HG03097 (cell line): ENCODE measurements at regions not wholly inside any gene's neighbourhood (a gene's known extent, or its start where the extent isn't known, plus 50 kb on each side); places are given as distances from the start of the nearest gene placed in this dataset.

ENCODE experiments used
- ATAC-seq: cut with Tn5 transposase; IDR thresholded peaks from one replicate; pipeline ENCODE4 v1.9.1; 2021; ENCODE audit not compliant: unreplicated experiment, low FRiP score

DNA sequence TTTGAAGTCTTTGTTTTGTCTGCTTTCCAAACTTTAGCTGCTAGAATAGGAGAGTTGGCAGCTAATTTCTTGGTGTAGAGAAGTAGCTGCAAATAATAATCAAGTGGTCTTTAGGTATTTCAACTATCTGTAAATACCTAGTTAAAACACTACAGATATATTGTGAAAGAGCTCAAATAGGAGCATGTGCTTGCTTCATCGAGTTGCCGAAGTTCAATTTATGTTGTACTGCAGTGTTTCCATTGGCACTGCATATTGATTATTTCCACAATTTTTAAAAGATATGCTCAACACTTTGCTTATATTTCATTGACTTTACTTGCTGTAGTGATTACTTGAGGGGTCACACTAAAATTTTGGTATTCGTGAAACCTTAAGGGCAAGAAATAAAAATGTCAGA is 131.6 kb upstream of the BMP4 start:
- no peak for ATAC-seq

DNA sequence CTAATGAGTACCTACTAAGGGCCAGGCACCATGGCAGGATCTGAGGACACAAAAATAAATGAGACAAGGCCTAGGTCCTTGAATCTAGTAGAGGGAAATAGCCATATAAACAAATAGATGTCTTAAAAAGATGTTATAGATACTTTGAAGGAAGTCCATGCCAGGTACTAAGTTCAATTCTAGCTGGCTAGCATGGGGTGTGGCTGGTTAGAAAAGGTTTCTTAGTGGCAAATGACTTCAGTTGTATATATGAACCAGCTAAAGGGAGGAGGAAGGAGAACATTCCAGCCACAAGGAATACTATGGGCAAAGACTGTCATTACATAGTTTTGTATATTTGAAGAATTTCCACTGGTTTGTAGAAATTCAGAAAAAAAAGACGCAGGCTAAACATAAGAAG is 133.6 kb upstream of the BMP4 start:
- no peak for ATAC-seq

DNA sequence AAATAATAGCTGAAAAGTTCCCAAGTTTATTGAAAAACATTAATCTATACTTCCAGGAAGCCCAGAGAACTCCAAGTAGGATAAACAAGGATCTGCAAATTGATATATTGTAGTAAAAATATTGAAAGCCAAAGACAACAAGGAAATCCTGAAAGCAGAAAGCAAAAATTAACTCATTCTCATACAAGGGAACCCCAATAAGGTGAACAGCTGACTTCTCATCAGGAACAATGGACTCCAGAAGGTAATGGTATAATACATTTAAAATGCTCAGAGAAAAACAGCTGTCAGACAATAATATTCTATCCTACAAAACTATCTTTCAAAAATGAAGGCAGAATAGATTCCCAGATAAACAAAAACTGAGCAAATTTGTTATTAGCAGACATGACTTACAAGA is 138.1 kb upstream of the BMP4 start:
- ATAC-seq: no peak

DNA sequence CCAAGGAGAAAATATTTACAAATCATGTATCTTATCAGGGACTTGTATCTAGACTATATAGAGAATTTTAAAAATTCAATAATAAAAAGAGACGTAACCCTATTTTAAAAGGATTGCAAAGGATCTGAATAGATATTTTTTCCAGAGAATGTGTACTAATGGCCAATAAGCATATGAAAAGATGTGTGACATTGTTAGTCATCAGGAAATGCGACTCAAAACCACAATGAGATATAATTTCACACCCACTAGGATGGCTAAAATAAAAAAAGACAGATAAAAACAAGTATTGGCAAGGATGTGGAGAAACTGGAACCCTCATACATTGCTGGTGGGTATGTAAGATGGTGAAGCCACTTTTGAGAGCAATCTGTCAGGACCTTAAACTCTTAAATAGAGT is 141.9 kb upstream of the BMP4 start:
- no peak for ATAC-seq

DNA sequence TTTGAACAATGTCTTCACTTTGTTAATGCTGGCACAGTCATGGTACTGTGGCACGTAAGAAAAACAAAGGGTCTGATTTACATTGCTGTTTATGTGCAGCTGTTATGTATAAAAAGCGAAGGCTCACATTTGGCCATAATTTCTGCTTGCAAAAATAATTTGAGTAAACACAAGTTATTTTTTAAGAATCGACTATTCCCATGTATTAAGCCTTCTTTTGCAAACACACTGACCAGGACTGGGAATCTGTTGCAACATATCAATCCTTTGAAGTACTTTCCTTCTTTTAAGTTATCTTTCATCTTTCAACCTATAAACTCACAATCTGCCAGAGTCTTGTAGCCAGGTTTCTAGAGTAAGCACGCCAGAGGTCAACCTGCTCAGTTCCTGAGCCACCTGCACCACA is 145.4 kb upstream of the BMP4 start:
- ATAC-seq: no peak

DNA sequence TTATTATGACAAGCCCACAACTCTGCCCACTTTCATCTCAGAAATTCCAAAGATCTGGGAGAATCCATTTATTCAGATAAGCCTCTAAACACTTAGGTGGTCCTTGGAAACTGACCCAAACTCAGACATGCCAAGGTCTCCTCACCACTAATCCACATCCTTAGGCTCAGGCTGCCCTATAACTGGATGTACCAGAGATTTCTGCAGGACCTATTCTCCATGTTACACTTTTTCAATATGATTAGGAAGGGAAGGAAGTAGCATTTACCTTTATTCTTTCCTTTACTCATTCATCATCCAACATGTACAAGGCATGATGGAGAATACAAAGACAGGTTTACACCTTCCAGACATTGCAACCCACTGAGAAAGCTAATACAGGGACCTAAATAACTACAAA is 145.9 kb upstream of the BMP4 start:
- ATAC-seq: no peak

DNA sequence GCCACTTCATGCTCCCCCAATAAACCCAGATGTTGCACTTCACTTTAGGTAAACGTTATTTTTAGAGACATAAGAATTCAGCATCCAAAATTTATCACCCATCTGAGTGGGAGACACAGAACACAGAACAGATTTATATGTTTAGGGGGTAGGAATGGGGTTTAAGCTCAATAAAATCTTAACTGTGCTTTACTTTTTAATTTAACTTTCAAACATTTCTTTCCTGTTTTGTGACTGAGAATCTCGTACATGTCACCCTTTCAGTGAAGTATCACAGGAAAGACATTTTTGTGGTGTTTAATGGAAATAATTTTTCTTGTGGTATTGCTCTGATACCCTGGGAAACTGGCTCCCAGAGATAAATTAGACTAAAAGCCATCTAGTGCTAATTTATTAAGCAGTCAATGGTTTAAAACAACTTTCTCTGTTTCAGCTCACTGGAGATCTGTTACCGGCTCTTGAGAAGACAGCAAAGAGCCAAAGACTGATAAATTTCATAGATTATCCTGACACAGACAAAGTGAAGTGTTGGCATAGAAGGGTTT is 148.0 kb upstream of the BMP4 start:
- no peak for ATAC-seq

DNA sequence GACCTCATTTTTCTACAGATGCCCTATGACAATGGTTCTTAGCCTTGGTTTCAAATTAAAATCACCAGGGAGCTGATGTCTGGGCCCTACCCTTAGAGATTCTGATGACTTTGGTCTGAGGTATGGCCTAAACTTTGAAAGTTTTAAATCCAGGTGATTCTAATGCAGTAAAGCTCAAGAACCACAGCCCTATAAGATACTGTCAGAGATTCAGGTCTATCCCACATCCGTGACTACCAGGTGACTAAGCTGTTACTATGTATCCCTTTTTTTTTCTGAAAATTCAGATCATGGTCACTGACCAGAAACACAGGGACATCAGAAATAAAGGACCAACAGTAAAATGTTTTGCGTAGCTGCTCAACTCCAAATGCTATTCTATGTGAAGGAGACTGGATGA is 148.8 kb upstream of the BMP4 start:
- no peak for ATAC-seq

DNA sequence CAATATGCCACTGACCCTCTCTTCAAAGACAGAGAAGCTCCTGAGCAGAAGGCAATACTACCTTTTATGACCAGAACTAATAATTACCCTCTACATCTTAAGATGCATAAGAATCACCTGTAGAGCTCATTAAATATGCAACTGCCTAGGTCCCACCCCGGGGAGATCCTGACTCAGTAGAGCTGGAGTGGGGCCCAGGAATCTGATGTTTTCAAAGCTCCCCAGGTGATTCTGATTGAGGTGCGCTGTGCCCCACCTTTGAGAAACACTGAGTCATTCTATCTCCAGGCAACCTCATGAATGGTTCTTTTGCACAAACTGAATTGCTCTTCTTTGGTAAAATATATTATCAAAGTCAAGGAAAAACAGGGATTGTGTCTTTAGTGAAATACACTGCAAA is 149.3 kb upstream of the BMP4 start:
- ATAC-seq: no peak

DNA sequence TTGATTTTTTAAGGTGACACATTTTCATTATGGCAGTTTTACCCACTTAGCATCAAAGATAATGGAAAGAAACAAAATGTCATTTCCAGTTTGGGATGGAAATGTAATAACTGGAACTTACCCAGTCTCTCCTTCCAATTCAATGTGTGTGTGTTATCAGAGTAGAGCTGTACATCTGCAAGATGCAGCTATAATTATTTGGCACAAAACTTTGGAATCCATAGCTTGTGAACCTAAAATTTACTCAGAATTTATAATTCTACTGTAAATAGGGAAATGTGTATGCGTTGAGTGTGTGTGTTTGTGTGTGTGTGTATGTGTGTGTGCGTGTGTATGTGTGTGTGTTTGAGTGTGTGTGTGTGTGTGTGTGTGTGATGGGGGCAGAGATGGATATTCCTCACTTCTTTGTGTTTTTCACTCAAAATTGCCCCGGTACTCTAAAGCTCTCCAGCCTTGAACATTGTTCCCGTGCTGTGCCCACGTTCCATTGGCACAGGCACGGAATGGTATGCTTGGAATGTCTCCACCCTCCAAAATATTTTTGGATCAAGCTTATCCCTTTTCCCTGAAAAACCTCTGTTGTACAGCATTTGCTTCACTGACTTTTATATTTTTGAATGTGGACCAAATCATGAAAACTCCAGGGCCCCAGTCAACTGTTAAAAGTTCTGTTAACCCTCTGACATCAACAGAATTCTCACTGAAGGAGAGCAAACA is 150.2 kb upstream of the BMP4 start:
- ATAC-seq: no peak

DNA sequence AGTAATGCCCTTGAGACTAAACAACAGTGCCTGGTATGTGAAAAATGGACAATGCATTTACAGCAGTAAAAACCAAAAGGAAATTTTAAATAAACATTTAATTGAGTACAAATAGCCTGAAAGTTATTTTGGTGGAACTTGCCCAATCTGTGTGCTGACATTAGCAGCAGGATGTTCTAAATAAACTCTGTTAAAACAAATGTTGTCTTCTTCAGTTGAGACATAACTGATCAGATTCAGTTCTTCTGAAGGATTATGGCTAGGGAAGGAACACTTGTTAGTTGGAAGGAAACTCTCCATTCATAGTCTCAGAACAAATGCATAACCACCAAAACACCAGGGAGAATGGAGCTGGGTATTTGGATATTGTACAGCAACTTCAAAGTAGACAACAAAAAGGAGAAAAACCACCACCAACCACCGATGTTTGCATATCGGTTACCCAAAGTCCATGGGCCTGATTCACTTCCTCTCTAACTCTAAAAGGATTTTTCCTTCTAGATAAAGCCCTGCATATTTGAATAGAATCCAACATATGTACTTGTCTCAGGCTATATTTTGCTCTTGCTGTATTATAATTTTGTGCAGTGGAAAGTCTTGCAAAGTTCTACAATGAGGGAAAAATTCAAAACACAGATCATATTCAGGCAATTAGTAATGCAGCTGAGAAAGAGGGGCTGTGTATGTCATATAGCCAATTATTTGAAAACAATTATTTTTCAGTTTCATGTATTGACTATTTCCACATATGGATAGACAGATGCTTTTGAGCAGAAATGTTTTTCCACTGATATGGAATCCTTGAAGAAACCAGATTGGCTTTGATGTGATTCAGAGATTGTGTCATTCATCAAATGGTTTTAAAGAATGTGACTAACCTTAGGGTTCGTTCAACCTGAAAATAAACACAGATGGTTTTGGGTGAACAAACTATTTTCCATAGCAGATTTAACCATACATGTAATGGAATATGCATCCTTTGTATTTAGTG is 152.2 kb upstream of the BMP4 start:
- ATAC-seq: no peak

DNA sequence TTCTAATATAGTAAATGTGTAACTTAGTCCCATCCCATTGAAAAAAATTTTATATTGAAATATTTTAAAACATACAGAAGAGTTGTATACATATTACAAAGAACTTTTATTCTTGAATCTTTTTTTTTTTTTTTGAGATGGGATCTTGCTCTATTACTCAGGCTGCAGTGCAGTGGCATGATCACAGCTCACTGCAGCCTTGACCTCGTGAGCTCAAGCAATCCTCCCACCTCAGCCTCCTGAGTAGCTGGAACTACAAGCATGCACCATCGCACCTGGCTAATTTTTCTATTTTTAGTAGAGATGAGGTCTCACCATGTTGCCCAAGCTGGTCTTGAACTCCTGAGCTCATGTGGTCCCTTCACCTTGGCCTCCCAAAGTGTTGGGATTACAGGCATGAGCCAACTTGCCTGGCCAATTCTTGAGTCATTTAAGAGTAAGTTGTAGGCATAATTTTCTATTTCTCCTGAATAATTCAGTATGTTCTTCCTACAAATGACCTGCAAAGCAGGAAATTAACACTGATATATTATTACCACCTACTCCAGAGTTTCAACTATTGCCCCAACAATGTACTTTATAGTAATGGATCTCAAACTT is 153.0 kb upstream of the BMP4 start:
- no peak for ATAC-seq

DNA sequence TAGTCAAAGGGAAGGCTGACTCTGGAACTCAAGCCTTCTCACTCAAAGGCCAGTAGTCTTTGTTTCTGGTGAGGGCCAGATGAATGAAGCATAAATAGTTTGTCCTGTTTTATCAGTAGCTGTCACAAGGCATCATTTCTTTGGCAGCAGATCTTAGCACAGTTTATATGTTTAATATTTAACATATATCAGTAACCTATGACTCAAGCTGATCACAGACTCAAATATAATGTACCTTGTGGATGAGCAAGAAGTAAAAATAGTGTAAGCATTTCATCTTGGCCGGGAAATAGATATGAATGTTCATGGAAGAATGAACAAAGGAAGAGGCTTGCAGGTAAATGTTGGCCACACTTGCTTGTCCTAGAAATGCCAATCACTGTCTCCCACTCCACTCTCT is 158.3 kb upstream of the BMP4 start:
- ATAC-seq: no peak

DNA sequence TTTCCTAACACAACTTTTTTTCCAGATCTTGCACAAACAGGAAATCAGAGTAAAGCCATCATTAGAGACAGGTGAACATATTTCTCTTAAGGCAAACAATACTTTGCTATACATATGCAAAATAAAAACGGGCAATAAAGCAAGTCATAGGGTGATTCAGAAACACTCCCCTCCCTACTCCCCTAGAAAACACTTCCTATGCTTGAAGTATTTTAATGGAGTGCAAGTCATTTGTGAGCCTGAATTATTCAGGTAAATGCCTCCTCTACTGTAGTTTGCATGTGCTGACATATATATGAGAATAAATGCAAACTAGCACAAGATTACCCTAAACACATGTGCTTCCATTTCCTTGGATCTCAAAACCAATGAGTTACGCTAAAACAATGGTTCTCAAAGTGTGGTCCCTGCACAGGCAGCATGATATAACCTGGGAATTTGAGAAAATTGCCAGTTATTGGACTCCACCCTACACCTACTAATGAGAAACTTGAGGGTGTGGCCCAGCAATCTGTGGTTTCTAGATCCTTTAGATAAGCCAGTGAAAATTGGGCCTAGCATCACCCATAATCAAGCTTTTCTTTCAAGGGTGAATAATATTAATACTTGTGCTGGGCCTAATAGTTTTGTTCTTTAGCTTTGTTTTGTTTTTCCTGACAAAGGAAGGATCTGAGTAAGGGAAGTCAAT is 159.7 kb upstream of the BMP4 start:
- no peak for ATAC-seq

DNA sequence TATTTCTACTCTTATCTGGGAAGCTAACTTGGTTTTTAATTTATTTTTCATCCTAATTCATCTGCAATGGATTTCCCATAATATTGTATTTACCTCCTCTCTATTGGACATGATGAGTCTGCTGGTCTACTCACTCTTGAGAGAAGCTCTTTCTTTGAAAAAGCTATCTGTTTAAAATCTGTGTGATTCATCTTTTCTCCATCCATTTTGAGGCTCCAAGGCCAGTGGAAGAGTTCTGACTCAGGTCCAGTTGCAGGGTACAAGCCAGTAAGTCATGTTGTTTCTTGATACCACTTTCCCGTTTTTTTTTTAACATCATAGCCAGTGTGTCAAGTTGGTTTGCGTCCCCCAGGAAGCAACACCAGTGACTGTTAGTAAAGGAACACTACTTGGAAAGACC is 160.3 kb upstream of the BMP4 start:
- no peak for ATAC-seq

DNA sequence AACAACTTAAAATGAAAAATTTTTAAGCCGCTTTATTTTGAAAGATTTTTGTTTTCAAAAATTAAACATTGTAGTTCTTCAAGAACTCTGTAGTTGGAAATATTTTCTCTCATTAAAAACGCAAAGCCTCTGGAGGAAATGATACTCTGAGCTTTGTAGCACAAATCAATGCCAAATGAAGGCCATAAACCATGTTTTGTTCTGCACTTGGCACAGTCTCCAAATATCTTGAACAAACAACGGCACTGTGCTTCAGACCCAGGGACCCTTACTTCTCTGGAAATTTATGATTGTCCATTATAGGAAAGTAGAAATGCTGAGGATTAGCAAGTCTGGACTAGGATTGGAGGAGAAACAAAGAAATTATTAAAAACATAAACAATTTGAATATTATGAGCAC is 160.8 kb upstream of the BMP4 start:
- no peak for ATAC-seq

DNA sequence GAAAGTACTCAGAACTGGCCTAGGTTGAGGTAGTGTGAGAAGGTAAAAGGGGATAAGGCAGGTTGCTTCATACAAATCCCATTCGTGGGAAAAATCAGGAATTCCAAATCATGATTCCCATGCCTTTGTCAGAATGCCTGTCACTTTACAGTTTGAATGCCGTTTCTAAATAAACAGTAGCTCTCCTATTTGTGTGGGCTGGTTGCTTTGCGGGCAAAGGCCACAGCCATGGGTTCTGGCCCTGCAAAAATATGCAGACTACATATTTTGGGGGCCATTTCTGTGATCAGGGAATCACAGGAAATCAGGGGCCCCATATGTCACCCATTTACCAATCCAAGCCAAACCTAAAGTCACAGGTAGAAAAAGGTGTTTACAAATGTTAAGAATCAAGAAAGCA is 161.3 kb upstream of the BMP4 start:
- ATAC-seq: no peak

DNA sequence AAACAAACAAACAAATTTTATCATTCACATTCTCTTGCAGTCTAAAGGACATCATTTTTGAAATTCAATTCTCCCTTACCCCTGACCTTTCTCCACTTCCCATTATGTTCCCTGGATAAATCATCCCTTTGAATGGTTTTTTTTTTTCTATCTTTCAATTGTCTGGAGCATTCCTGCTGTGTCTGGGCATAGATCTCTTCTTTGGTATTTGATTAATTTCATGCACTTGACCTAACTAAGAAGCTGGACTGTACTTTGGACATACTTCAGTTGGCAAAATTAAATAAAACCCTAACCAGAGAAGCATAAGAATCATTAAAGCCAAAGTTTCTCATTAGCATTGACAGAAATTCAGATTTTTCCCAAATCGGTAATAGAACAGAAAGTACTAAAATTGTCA is 163.6 kb upstream of the BMP4 start:
- no peak for ATAC-seq

DNA sequence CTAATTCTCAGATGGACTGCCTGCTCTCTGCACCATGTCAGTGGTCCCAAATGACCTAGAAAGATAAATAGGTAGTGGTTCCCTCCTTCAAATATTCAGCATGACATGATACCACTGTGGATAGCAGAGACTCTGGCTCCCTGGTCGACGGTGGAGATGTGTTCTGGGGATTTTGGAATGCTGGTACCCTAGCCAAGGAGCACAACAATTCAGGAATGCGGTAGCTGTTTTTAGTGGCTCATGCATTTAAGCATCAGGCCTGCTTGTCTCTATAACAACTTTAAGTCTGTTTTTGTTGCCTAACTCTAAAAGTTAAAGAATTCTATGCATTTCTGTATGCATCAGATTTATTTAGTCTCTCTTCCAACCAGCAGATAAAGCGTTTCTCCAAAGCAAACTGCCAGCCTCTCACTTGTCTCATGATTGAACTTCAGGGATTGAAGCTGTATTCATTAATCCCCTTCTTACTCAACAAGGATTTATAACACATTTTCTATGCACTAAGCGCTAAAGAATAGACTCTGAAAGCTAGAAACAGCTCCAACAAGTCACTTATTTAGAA is 164.9 kb upstream of the BMP4 start:
- no peak for ATAC-seq

DNA sequence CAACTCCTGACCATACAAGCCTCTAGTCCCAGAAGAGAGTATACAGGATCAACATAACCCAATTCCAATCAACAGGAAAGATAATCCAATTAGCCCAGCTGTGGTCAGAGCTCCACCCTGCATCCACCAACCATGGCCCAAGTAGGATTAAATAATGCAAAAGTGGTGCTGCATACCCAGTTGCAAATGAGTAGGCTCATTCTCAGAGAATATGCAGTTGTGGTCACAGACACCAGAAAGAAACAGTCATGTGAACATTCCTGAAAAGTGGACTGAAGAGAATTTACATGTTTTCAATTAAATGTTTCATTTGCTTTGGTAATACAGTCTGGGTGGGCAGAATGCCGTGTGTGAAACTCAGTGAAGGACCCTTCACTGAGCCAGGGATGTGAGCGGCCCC is 167.2 kb upstream of the BMP4 start:
- ATAC-seq: no peak
